ENCODE measurements at regions not wholly inside any gene's neighbourhood (a gene's known extent, or its start where the extent isn't known, plus 50 kb on each side); places are given as distances from the start of the nearest gene placed in this dataset.
"Not testable (repeated sequence)": the region's sequence is repeated elsewhere in the genome, so short reads cannot be mapped to it uniquely, and the experiment has no call there.

GRCh38 chr2:142594935-142595334, 282.5 kb upstream of the KYNU start:
- no peak for DNase-seq (ENCODE audit: extremely low read depth in 1 of 11, low read depth in 9 of 11, low spot score in 4 of 11)

- DNase-seq (ENCODE audit: extremely low read depth in 1 of 11, low read depth in 9 of 11, low spot score in 4 of 11) = no peak
Measured at GRCh38 chr2:142592171-142592570, 285.3 kb upstream of the KYNU start.

GRCh38 chr2:142591420-142591819, 286.0 kb upstream of the KYNU start:
- DNase-seq (ENCODE audit: extremely low read depth in 1 of 11, low read depth in 9 of 11, low spot score in 4 of 11) = no peak

GRCh38 chr2:142588269-142588668, 289.2 kb upstream of the KYNU start:
- no peak for DNase-seq (ENCODE audit: extremely low read depth in 1 of 11, low read depth in 9 of 11, low spot score in 4 of 11)

- DNase-seq (ENCODE audit: extremely low read depth in 1 of 11, low read depth in 9 of 11, low spot score in 4 of 11) = no peak
Measured at GRCh38 chr2:142586693-142587580, 290.5 kb upstream of the KYNU start.

GRCh38 chr2:142585785-142586184, 291.7 kb upstream of the KYNU start:
- DNase-seq (ENCODE audit: extremely low read depth in 1 of 11, low read depth in 9 of 11, low spot score in 4 of 11) = no peak

GRCh38 chr2:142582317-142582716, 295.1 kb upstream of the KYNU start:
- no peak for DNase-seq (ENCODE audit: extremely low read depth in 1 of 11, low read depth in 9 of 11, low spot score in 4 of 11)

- no peak for DNase-seq (ENCODE audit: extremely low read depth in 1 of 11, low read depth in 9 of 11, low spot score in 4 of 11)
Measured at GRCh38 chr2:142581491-142581890, 296.0 kb upstream of the KYNU start.

GRCh38 chr2:142580691-142581090, 296.8 kb upstream of the KYNU start:
- DNase-seq (ENCODE audit: extremely low read depth in 1 of 11, low read depth in 9 of 11, low spot score in 4 of 11) = no peak

- DNase-seq (ENCODE audit: extremely low read depth in 1 of 11, low read depth in 9 of 11, low spot score in 4 of 11) = no peak
Measured at GRCh38 chr2:142575561-142575960, 301.9 kb upstream of the KYNU start.

GRCh38 chr2:142574388-142574787, 303.1 kb upstream of the KYNU start:
- DNase-seq (ENCODE audit: extremely low read depth in 1 of 11, low read depth in 9 of 11, low spot score in 4 of 11) = no peak

GRCh38 chr2:142572346-142573132, 304.9 kb upstream of the KYNU start:
- DNase-seq (ENCODE audit: extremely low read depth in 1 of 11, low read depth in 9 of 11, low spot score in 4 of 11) = no peak

- DNase-seq (ENCODE audit: extremely low read depth in 1 of 11, low read depth in 9 of 11, low spot score in 4 of 11) = no peak
Measured at GRCh38 chr2:142571934-142572333, 305.5 kb upstream of the KYNU start.

- no peak for DNase-seq (ENCODE audit: extremely low read depth in 1 of 11, low read depth in 9 of 11, low spot score in 4 of 11)
Measured at GRCh38 chr2:142562900-142563299, 314.6 kb upstream of the KYNU start.

- no peak for DNase-seq (ENCODE audit: extremely low read depth in 1 of 11, low read depth in 9 of 11, low spot score in 4 of 11)
Measured at GRCh38 chr2:142561656-142562055, 315.8 kb upstream of the KYNU start.

- DNase-seq (ENCODE audit: extremely low read depth in 1 of 11, low read depth in 9 of 11, low spot score in 4 of 11) = peak in 2 of 11 donors; percentile 1 to 8
Measured at GRCh38 chr2:142557391-142557790, 320.1 kb upstream of the KYNU start.

GRCh38 chr2:142545999-142546398, 331.5 kb upstream of the KYNU start:
- not testable (repeated sequence) for DNase-seq (ENCODE audit: extremely low read depth in 1 of 11, low read depth in 9 of 11, low spot score in 4 of 11)

- DNase-seq (ENCODE audit: extremely low read depth in 1 of 11, low read depth in 9 of 11, low spot score in 4 of 11) = no peak
Measured at GRCh38 chr2:142545036-142545435, 332.4 kb upstream of the KYNU start.

GRCh38 chr2:142544173-142544572, 333.3 kb upstream of the KYNU start:
- no peak for DNase-seq (ENCODE audit: extremely low read depth in 1 of 11, low read depth in 9 of 11, low spot score in 4 of 11)

GRCh38 chr2:142542431-142542910, 335.0 kb upstream of the KYNU start:
- DNase-seq (ENCODE audit: extremely low read depth in 1 of 11, low read depth in 9 of 11, low spot score in 4 of 11) = no peak

Measured in renal cortex interstitium (tissue), 11 donors.